OCI-LY7 (cell line): ENCODE measurements at regions not wholly inside any gene's neighbourhood (a gene's known extent, or its start where the extent isn't known, plus 50 kb on each side); places are given as distances from the start of the nearest gene placed in this dataset.

ENCODE experiments used
- BruUV-seq: library from RNA; stranded (reverse); fragments of 400-500 nt; replicated peaks from 2 replicates; lab custom pipeline; 2021; lab: Mats Ljungman, UMichigan
- CTCF ChIA-PET: fragments of 300-600 bp; sonication (Branson Sonifier 250); formaldehyde crosslinking; loops from one replicate; lab custom pipeline; 2022; ENCODE audit warnings: antibody characterized with exemption; ENCODE audit not compliant: unreplicated experiment; lab: Charles Lee
- POLR2A ChIA-PET: fragments of 300-600 bp; sonication (Branson Sonifier 250); formaldehyde crosslinking; loops from one replicate; lab custom pipeline; 2022; ENCODE audit warnings: antibody characterized with exemption; lab: Charles Lee
- DNase-seq: peaks from one replicate; pipeline ENCODE4 v3.0.0-alpha.2; 2015; ENCODE audit warnings: low spot score
- H2AFZ ChIP-seq: fragments of 200-600 bp; sonication (generic), shearing (Covaris generic); 2 replicates; pipeline ENCODE4 v1.6.1; 2014; ENCODE audit warnings: mild to moderate bottlenecking, antibody characterized with exemption, low read length, moderate library complexity
- H3K27ac ChIP-seq: fragments of 200-600 bp; sonication (generic); 2 replicates; pipeline ENCODE4 v1.5.1; 2014; ENCODE audit warnings: mixed run types, low read depth, mild to moderate bottlenecking, moderate library complexity, low read length, inconsistent platforms; ENCODE audit not compliant: poor library complexity, severe bottlenecking
- H3K36me3 ChIP-seq: fragments of 200-600 bp; sonication (generic); 2 replicates; pipeline ENCODE4 v1.6.1; 2014; ENCODE audit warnings: mild to moderate bottlenecking, antibody characterized with exemption, low read length, moderate library complexity, mixed read lengths; ENCODE audit not compliant: insufficient read depth
- H3K4me1 ChIP-seq: fragments of 200-600 bp; sonication (generic); 2 replicates; pipeline ENCODE4 v1.5.1; 2014; ENCODE audit warnings: mild to moderate bottlenecking, low read length; ENCODE audit not compliant: insufficient read depth, poor library complexity, severe bottlenecking
- H3K4me2 ChIP-seq: fragments of 200-600 bp; sonication (generic); 2 replicates; pipeline ENCODE4 v1.6.1; 2014; ENCODE audit warnings: mild to moderate bottlenecking, low read length
- H3K4me3 ChIP-seq: fragments of 200-600 bp; sonication (generic); 2 replicates; pipeline ENCODE4 v1.5.1; 2014; ENCODE audit warnings: mild to moderate bottlenecking, low read depth, low read length; ENCODE audit not compliant: poor library complexity, severe bottlenecking
- H3K79me2 ChIP-seq: fragments of 200-600 bp; sonication (generic); 2 replicates; pipeline ENCODE4 v1.6.1; 2016; ENCODE audit warnings: low read depth, mild to moderate bottlenecking, low read length, moderate library complexity, mixed read lengths; ENCODE audit not compliant: insufficient read depth
- H3K9me2 ChIP-seq: fragments of 200-600 bp; sonication (generic); 2 replicates; pipeline ENCODE4 v1.6.1; 2016; ENCODE audit warnings: mild to moderate bottlenecking, low read length, mixed read lengths; ENCODE audit not compliant: insufficient read depth
- H3K9me3 ChIP-seq: fragments of 200-600 bp; sonication (generic); 2 replicates; pipeline ENCODE4 v1.6.1; 2014; ENCODE audit warnings: mild to moderate bottlenecking, mixed run types, low read length, mixed read lengths
- H4K20me1 ChIP-seq: fragments of 200-600 bp; sonication (generic); 2 replicates; pipeline ENCODE4 v1.6.1; 2014; ENCODE audit warnings: mild to moderate bottlenecking, antibody characterized with exemption, low read length, moderate library complexity, mixed read lengths; ENCODE audit not compliant: insufficient read depth
- EZH2phosphoT487 ChIP-seq: fragments of 200-600 bp; sonication (generic); IDR thresholded peaks from 2 replicates; pipeline ENCODE4 v1.6.1; 2018; ENCODE audit warnings: low read depth, borderline replicate concordance, mild to moderate bottlenecking, mixed run types, antibody characterized with exemption, low read length, moderate library complexity, mixed read lengths
- intact Hi-C: fragments of 100-400 bp; cut with micrococcal nuclease; formaldehyde crosslinking; loops from one replicate; pipeline ENCODE4 v1.10.0; 2022; ENCODE audit not compliant: unreplicated experiment
- TF ChIP-seq, protein P1 (sequence below): fragments of 200-600 bp; sonication (generic); conservative IDR thresholded peaks from 2 replicates; pipeline ENCODE4 v1.5.1; 2014; ENCODE audit warnings: mild to moderate bottlenecking, antibody characterized with exemption, low read length, moderate library complexity, mixed read lengths

DNA sequence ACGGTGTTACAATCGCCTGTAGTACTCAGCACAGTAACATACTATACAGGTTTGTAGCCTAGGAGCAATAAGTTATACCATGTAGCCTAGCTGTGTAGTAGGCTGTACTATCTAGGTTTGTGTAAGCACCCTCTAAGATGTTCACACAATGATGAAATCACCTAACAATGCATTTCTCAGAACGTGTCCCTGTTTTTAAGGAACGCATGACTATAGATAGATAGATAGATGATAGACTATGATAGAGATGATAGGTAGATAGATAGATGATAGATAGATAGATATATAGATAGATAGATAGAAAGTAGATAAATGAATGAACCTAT lies 203.9 kb downstream of the FAM76B start:
- H2AFZ ChIP-seq: no peak overlapping the region
- no TSS peak for BruUV-seq

DNA sequence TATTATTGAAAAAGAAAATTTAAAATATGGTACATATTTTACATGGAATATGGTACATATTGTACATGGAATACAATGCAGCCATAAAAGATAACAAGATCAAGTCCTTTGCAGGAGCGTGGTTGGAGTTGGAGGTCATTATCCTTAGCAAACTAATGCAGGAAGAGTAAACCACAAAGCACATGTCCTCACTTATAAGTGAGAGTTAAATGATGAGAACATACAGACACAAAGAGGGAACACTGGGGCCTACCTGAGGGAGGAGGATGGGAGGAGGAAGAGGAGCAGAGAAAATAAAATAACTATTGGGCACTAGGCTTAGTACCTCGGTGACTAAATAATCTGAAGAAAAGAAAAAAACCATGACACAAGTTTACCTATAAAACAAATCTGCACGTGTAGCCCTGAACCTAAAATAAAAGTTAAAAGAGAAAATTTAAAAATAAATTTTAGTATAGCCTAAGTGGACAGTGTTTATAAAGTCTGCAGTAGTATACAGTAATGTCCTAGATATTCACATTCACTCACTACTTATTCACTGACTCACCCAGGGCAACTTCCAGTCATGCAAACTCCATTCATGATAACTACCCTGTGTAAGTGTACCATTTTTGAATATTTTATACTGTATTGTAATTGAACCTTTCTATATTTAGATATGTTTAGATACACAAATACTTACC lies 204.4 kb downstream of the FAM76B start:
- no peaks in the 10 kb centered on the region for H3K79me2 ChIP-seq
- no peak for DNase-seq
- H3K4me3 ChIP-seq: no peak overlapping the region
- H3K9me2 ChIP-seq: no peaks in the 10 kb centered on the region
- no peaks in the 10 kb centered on the region for H4K20me1 ChIP-seq
- no peak overlapping the region for H3K4me2 ChIP-seq
- ChIA-PET CTCF (no interaction called here), POLR2A (interaction anchor here (0.6 kb wide), 1 partner anchor 65 kb away, joined by 3 read pairs; no protein-coding TSS in a partner anchor)
- H3K9me3 ChIP-seq: no peaks in the 10 kb centered on the region
- intact Hi-C loops: no loop called here
- H3K4me1 ChIP-seq: no peaks in the 10 kb centered on the region
- BruUV-seq: no TSS peak
- no peak for TF ChIP-seq EZH2phosphoT487
- TF ChIP-seq, protein P1, sequence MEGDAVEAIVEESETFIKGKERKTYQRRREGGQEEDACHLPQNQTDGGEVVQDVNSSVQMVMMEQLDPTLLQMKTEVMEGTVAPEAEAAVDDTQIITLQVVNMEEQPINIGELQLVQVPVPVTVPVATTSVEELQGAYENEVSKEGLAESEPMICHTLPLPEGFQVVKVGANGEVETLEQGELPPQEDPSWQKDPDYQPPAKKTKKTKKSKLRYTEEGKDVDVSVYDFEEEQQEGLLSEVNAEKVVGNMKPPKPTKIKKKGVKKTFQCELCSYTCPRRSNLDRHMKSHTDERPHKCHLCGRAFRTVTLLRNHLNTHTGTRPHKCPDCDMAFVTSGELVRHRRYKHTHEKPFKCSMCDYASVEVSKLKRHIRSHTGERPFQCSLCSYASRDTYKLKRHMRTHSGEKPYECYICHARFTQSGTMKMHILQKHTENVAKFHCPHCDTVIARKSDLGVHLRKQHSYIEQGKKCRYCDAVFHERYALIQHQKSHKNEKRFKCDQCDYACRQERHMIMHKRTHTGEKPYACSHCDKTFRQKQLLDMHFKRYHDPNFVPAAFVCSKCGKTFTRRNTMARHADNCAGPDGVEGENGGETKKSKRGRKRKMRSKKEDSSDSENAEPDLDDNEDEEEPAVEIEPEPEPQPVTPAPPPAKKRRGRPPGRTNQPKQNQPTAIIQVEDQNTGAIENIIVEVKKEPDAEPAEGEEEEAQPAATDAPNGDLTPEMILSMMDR: no peak
- H2AFZ ChIP-seq: no peak overlapping the region
- H3K36me3 ChIP-seq: no peaks in the 10 kb centered on the region
- H3K27ac ChIP-seq: no peak overlapping the region

More for the DNA sequence above, 203.9 kb downstream of the FAM76B start:
- no peaks in the 10 kb centered on the region for H4K20me1 ChIP-seq
- ChIA-PET CTCF (no interaction called here), POLR2A (no interaction called here)
- intact Hi-C loops: no loop called here
- no peaks in the 10 kb centered on the region for H3K4me1 ChIP-seq
- no peak for DNase-seq
- no peaks in the 10 kb centered on the region for H3K9me2 ChIP-seq
- no peak overlapping the region for H3K27ac ChIP-seq
- H3K9me3 ChIP-seq: no peaks in the 10 kb centered on the region
- no peak for TF ChIP-seq EZH2phosphoT487
- TF ChIP-seq, protein P1: no peak
- no peak overlapping the region for H3K4me3 ChIP-seq
- H3K4me2 ChIP-seq: no peak overlapping the region
- H3K36me3 ChIP-seq: no peaks in the 10 kb centered on the region
- H3K79me2 ChIP-seq: no peaks in the 10 kb centered on the region

DNA sequence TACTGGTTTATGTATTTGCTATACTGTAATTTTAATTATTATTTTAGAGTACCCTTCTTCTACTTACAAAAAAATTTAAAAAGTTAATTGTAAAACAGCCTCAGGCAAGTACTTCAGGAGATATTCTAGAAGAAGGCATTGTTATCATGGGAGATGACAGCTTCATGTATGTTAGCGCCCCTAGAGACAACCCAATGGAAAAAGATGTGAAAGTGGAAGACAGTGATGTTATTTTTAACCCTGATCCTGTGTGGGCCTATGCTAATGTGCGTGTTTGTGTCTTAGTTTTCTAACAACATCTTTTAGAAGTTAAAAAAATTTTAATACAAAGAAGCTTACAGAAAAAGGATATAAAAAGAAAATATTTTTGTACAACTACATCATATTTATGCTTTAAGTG lies 205.0 kb downstream of the FAM76B start:
- H4K20me1 ChIP-seq: no peaks in the 10 kb centered on the region
- DNase-seq: peak; percentile 11
- H3K4me3 ChIP-seq: no peak overlapping the region
- no peaks in the 10 kb centered on the region for H3K4me1 ChIP-seq
- no peaks in the 10 kb centered on the region for H3K36me3 ChIP-seq
- ChIA-PET POLR2A (interaction anchor here (0.6 to 0.7 kb wide), 2 partner anchors 65 to 1172 kb away, joined by 3 to 8 read pairs; no protein-coding TSS in a partner anchor), CTCF (no interaction called here)
- no peak for TF ChIP-seq EZH2phosphoT487
- TF ChIP-seq, protein P1: peak; percentile 52; the same call in 1 of the 2 replicates
- H3K9me3 ChIP-seq: no peaks in the 10 kb centered on the region
- no peaks in the 10 kb centered on the region for H3K79me2 ChIP-seq
- intact Hi-C loops: no loop called here
- no peak overlapping the region for H3K4me2 ChIP-seq
- H3K27ac ChIP-seq: no peak overlapping the region
- no peaks in the 10 kb centered on the region for H3K9me2 ChIP-seq
- BruUV-seq: no TSS peak
- H2AFZ ChIP-seq: no peak overlapping the region
